ENCODE measurements at regions not wholly inside any gene's neighbourhood (a gene's known extent, or its start where the extent isn't known, plus 50 kb on each side); places are given as distances from the start of the nearest gene placed in this dataset.

DNA sequence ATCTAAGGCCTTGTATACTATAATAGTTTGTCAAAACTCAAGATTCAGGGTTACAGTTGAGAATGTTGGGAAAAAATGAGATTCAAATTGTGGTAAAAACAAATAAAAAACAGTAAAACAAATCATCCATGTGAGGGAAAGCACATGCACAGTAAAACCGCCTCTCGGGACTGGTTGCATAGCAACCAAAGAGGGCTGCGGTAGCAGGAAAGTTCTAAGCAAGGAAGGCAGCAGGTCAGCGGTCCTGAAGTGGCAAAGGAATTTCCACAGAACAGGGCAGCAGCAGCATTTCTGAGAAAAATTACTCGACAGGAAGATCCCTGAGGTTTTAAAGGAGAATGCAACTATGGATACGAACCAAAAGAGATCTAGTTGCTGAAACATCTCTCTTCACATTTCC lies 93.7 kb downstream of the DYNAP start:
- H3K4me3 ChIP-seq = no peak overlapping the region
- no peaks in the 10 kb centered on the region for H3K9me3 ChIP-seq
- no peak for DNase-seq
- no peaks in the 10 kb centered on the region for H3K36me3 ChIP-seq
- no peaks in the 10 kb centered on the region for H3K27me3 ChIP-seq (replicated peaks in 1 of 7)
- 30 to 45% (median 41%) methylated on average over 6 of the region's 6 CpGs for WGBS, 5 donors
- no peaks in the 10 kb centered on the region for H3K4me1 ChIP-seq
- H3K27ac ChIP-seq = no peak overlapping the region
- intact Hi-C loops (cut with DNase I; ENCODE audit: low total_unique reads) = no loop called here
- TF ChIP-seq POLR2AphosphoS5 (IDR thresholded peaks at IDR 0.05) = no peak
- TF ChIP-seq, protein P1, sequence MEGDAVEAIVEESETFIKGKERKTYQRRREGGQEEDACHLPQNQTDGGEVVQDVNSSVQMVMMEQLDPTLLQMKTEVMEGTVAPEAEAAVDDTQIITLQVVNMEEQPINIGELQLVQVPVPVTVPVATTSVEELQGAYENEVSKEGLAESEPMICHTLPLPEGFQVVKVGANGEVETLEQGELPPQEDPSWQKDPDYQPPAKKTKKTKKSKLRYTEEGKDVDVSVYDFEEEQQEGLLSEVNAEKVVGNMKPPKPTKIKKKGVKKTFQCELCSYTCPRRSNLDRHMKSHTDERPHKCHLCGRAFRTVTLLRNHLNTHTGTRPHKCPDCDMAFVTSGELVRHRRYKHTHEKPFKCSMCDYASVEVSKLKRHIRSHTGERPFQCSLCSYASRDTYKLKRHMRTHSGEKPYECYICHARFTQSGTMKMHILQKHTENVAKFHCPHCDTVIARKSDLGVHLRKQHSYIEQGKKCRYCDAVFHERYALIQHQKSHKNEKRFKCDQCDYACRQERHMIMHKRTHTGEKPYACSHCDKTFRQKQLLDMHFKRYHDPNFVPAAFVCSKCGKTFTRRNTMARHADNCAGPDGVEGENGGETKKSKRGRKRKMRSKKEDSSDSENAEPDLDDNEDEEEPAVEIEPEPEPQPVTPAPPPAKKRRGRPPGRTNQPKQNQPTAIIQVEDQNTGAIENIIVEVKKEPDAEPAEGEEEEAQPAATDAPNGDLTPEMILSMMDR (IDR thresholded peaks at IDR 0.05 in 8 of 11, conservative IDR thresholded peaks at IDR 0.05 in 3 of 11) = no peak
- no peak for TF ChIP-seq POLR2A (IDR thresholded peaks at IDR 0.05)

DNA sequence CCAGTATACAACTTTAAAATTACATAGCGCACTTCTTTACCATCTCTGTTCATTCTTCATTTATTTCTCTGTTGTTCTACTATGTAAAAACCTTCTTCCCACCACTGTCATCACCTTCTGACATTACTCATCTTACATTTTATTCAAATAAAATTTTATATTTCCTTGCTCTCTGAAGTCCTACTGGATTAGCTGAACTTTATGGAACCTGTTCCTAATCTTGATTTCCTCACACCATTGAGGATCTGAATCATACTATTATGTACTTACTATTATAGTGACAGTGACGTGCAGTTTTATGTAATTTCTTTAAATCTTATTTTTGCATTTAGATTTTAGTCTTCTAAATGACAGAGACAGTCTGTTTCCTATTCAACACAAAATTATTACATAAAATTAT lies 98.3 kb downstream of the DYNAP start:
- intact Hi-C loops (cut with DNase I; ENCODE audit: low total_unique reads) = no loop called here
- Histone ChIP-seq H3K4me1 (no peaks in the 10 kb centered on the region), H3K4me3 (no peak overlapping the region), H3K9me3 (no peaks in the 10 kb centered on the region), H3K27ac (no peak overlapping the region), H3K27me3 (replicated peaks in 1 of 7) (no peaks in the 10 kb centered on the region), H3K36me3 (no peaks in the 10 kb centered on the region)
- DNase-seq = no peak
- 83 to 99% (median 86%) methylated on average over 2 of the region's 2 CpGs for WGBS, 5 donors
- TF ChIP-seq, protein P1 (IDR thresholded peaks at IDR 0.05 in 8 of 11, conservative IDR thresholded peaks at IDR 0.05 in 3 of 11) = no peak
- TF ChIP-seq POLR2AphosphoS5 (IDR thresholded peaks at IDR 0.05) (no peak), POLR2A (IDR thresholded peaks at IDR 0.05) (no peak)

DNA sequence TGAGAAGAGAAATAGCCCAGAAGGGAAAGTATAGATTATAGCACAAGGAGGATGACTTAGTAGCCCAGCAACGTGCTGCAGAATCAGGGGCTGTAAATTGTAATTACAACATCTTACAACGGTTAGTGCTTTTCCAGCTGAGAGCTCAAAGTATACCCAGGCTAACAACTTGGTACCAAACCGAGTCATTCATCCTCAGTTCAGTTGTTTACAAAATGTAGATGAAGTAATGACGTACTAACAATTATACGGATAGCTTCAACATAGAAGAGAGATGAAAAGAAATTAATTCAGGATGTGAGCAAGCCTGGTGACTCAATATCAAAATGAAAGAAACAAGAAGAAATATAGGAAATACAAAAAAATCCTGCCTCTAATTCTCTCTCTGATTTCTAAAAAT lies 99.2 kb downstream of the DYNAP start:
- no peak for DNase-seq
- H3K36me3 ChIP-seq = no peaks in the 10 kb centered on the region
- H3K4me1 ChIP-seq = no peaks in the 10 kb centered on the region
- H3K27ac ChIP-seq = no peak overlapping the region
- intact Hi-C loops (cut with DNase I; ENCODE audit: low total_unique reads) = no loop called here
- H3K4me3 ChIP-seq = no peak overlapping the region
- H3K27me3 ChIP-seq (replicated peaks in 1 of 7) = no peaks in the 10 kb centered on the region
- H3K9me3 ChIP-seq = no peaks in the 10 kb centered on the region
- WGBS, 5 donors = 74 to 83% (median 79%) methylated on average over 5 of the region's 5 CpGs
- no peak for TF ChIP-seq POLR2A (IDR thresholded peaks at IDR 0.05)
- TF ChIP-seq, protein P1 (IDR thresholded peaks at IDR 0.05 in 8 of 11, conservative IDR thresholded peaks at IDR 0.05 in 3 of 11) = no peak
- TF ChIP-seq POLR2AphosphoS5 (IDR thresholded peaks at IDR 0.05) = no peak

GRCh38 chr18:54692463-54692862 lies 101.4 kb downstream of the DYNAP start:
- intact Hi-C loops (cut with DNase I; ENCODE audit: low total_unique reads) = no loop called here

More at GRCh38 chr18:54692463-54692862, 101.4 kb downstream of the DYNAP start:
- no peak for DNase-seq
- Histone ChIP-seq H3K4me3 (no peak overlapping the region), H3K9me3 (no peaks in the 10 kb centered on the region), H3K27me3 (replicated peaks in 1 of 7) (no peaks in the 10 kb centered on the region), H3K36me3 (no peaks in the 10 kb centered on the region), H3K4me1 (no peaks in the 10 kb centered on the region), H3K27ac (no peak overlapping the region)
- 82 to 90% (median 90%) methylated on average over 1 of the region's 1 CpG for WGBS, 5 donors
- no peak for TF ChIP-seq POLR2A (IDR thresholded peaks at IDR 0.05)
- no peak for TF ChIP-seq POLR2AphosphoS5 (IDR thresholded peaks at IDR 0.05)
- TF ChIP-seq, protein P1 (IDR thresholded peaks at IDR 0.05 in 8 of 11, conservative IDR thresholded peaks at IDR 0.05 in 3 of 11) = no peak
